WTC11 (cell line): ENCODE measurements at regions not wholly inside any gene's neighbourhood (a gene's known extent, or its start where the extent isn't known, plus 50 kb on each side); places are given as distances from the start of the nearest gene placed in this dataset.

Source experiments
- ATAC-seq: fragments of 200-7000 bp; cut with Tn5 transposase; 2 replicates; pipeline ENCODE4 v1.10.0; 2021; ENCODE audit warnings: mild to moderate bottlenecking, moderate library complexity
- CTCF ChIA-PET: fragments of 300-600 bp; sonication (Branson Sonifier 250); formaldehyde crosslinking; loops from one replicate; lab custom pipeline; 2021; ENCODE audit warnings: antibody characterized with exemption; lab: Charles Lee
- POLR2A ChIA-PET: fragments of 350-600 bp; sonication (Branson Sonifier 250); formaldehyde crosslinking; loops from one replicate; lab custom pipeline; 2021; ENCODE audit warnings: antibody characterized with exemption; lab: Charles Lee
- DNase-seq: peaks from one replicate; pipeline ENCODE4 v3.0.0; 2021; ENCODE audit warnings: low spot score
- H3K27ac Mint-ChIP-seq: 2 replicates; pipeline ENCODE4 v1.8.0; 2021; ENCODE audit warnings: mixed read lengths
- H3K27me3 Mint-ChIP-seq: 2 replicates; pipeline ENCODE4 v1.8.0; 2021; ENCODE audit warnings: low read depth, mild to moderate bottlenecking, moderate library complexity, mixed read lengths
- H3K36me3 Mint-ChIP-seq: 2 replicates; pipeline ENCODE4 v1.8.0; 2021; ENCODE audit warnings: mixed read lengths
- H3K4me1 Mint-ChIP-seq: 2 replicates; pipeline ENCODE4 v1.8.0; 2022; ENCODE audit warnings: mixed read lengths
- H3K4me3 Mint-ChIP-seq: 2 replicates; pipeline ENCODE4 v1.8.0; 2021; ENCODE audit warnings: mild to moderate bottlenecking, moderate library complexity, mixed read lengths
- H3K9me3 Mint-ChIP-seq: 2 replicates; pipeline ENCODE4 v1.8.0; 2021; ENCODE audit warnings: mixed read lengths
- CBFB ChIP-seq: sonication (generic); formaldehyde crosslinking; IDR thresholded peaks from 2 replicates; pipeline ENCODE4 v1.8.1; 2022; ENCODE audit warnings: mild to moderate bottlenecking, low read depth, missing genetic modification reagents
- CREB1 ChIP-seq: sonication (generic); formaldehyde crosslinking; IDR thresholded peaks from 2 replicates; pipeline ENCODE4 v1.8.0; 2023; ENCODE audit warnings: mild to moderate bottlenecking, missing genetic modification reagents
- GABPB1 ChIP-seq: sonication (generic); formaldehyde crosslinking; IDR thresholded peaks from 2 replicates; pipeline ENCODE4 v1.8.1; 2023; ENCODE audit warnings: mild to moderate bottlenecking, missing genetic modification reagents
- GRHL2 ChIP-seq: fragments of 250-450 bp; sonication (Bioruptor Pico); IDR thresholded peaks from 2 replicates; pipeline ENCODE4 v1.8.0; 2022; ENCODE audit warnings: mild to moderate bottlenecking, moderate library complexity; ENCODE audit not compliant: insufficient replicate concordance, severe bottlenecking
- MXD4 ChIP-seq: fragments of 250-450 bp; sonication (Bioruptor Pico); IDR thresholded peaks from 2 replicates; pipeline ENCODE4 v1.8.0; 2021; ENCODE audit warnings: mild to moderate bottlenecking, moderate library complexity, borderline replicate concordance
- PRRX2 ChIP-seq: fragments of 250-450 bp; sonication (Bioruptor Pico); IDR thresholded peaks from 2 replicates; pipeline ENCODE4 v1.8.0; 2021; ENCODE audit warnings: mild to moderate bottlenecking
- RELA ChIP-seq: sonication (generic); formaldehyde crosslinking; IDR thresholded peaks from 2 replicates; pipeline ENCODE4 v1.8.1; 2022; ENCODE audit warnings: missing genetic modification reagents, mild to moderate bottlenecking, borderline replicate concordance
- SP1 ChIP-seq: sonication (generic); formaldehyde crosslinking; conservative IDR thresholded peaks from 2 replicates; pipeline ENCODE4 v1.8.1; 2022; ENCODE audit warnings: missing genetic modification reagents
- TEAD1 ChIP-seq: sonication (generic); formaldehyde crosslinking; IDR thresholded peaks from 2 replicates; pipeline ENCODE4 v1.8.0; 2022; ENCODE audit warnings: mild to moderate bottlenecking, missing genetic modification reagents
- TEAD4 ChIP-seq: sonication (generic); formaldehyde crosslinking; IDR thresholded peaks from 2 replicates; pipeline ENCODE4 v1.8.0; 2022; ENCODE audit warnings: mild to moderate bottlenecking, missing genetic modification reagents
- TF ChIP-seq, protein P1 (sequence below): sonication (generic); formaldehyde crosslinking; IDR thresholded peaks from 2 replicates; pipeline ENCODE4 v1.8.1; 2023; ENCODE audit warnings: mild to moderate bottlenecking, missing genetic modification reagents, borderline replicate concordance
- TF ChIP-seq, protein P2 (sequence below): sonication (generic); formaldehyde crosslinking; IDR thresholded peaks from 2 replicates; pipeline ENCODE4 v1.8.0; 2022; ENCODE audit warnings: mild to moderate bottlenecking, missing genetic modification reagents
- TF ChIP-seq, protein P3 (sequence below): fragments of 200-600 bp; IDR thresholded peaks from 2 replicates; pipeline ENCODE4 v1.8.0; 2022; ENCODE audit warnings: antibody characterized with exemption
- TF ChIP-seq, protein P4 (sequence below): sonication (generic); formaldehyde crosslinking; IDR thresholded peaks from 2 replicates; pipeline ENCODE4 v1.8.0; 2022; ENCODE audit warnings: mild to moderate bottlenecking, missing genetic modification reagents
- TF ChIP-seq, protein P5 (sequence below): sonication (generic); formaldehyde crosslinking; conservative IDR thresholded peaks from 2 replicates; pipeline ENCODE4 v1.8.1; 2023; ENCODE audit warnings: mild to moderate bottlenecking, low read depth, missing genetic modification reagents, moderate library complexity
- TF ChIP-seq, protein P6 (sequence below): sonication (generic); formaldehyde crosslinking; IDR thresholded peaks from 2 replicates; pipeline ENCODE4 v1.8.1; 2022; ENCODE audit warnings: mild to moderate bottlenecking, moderate library complexity, missing genetic modification reagents
- TF ChIP-seq, protein P7 (sequence below): sonication (generic); formaldehyde crosslinking; conservative IDR thresholded peaks from 2 replicates; pipeline ENCODE4 v1.8.1; 2022; ENCODE audit warnings: mild to moderate bottlenecking, missing genetic modification reagents
- TF ChIP-seq, protein P8 (sequence below): sonication (generic); formaldehyde crosslinking; IDR thresholded peaks from 2 replicates; pipeline ENCODE4 v1.8.1; 2022; ENCODE audit warnings: low read depth, missing genetic modification reagents, borderline replicate concordance

DNA sequence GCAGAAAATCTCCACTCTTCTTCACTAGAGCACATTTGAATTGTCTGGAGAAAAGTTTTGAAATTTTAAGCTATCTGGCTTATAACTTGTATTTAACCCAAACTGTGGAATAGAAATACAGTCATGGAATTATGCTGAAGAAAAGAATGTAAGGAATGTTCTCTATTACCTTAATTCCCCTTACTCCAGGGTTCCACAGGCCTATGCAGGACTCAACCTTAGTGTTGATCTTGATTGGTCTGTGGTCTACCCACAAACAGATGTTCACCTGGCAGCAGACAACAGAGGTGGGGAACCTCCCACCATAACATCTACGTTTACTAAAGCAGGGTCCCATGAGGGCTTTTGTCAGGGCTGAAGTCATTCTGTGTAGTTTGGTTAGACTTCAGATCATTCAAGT, 189.3 kb upstream of the GPRIN3 start (continued):
- TF ChIP-seq, protein P1, sequence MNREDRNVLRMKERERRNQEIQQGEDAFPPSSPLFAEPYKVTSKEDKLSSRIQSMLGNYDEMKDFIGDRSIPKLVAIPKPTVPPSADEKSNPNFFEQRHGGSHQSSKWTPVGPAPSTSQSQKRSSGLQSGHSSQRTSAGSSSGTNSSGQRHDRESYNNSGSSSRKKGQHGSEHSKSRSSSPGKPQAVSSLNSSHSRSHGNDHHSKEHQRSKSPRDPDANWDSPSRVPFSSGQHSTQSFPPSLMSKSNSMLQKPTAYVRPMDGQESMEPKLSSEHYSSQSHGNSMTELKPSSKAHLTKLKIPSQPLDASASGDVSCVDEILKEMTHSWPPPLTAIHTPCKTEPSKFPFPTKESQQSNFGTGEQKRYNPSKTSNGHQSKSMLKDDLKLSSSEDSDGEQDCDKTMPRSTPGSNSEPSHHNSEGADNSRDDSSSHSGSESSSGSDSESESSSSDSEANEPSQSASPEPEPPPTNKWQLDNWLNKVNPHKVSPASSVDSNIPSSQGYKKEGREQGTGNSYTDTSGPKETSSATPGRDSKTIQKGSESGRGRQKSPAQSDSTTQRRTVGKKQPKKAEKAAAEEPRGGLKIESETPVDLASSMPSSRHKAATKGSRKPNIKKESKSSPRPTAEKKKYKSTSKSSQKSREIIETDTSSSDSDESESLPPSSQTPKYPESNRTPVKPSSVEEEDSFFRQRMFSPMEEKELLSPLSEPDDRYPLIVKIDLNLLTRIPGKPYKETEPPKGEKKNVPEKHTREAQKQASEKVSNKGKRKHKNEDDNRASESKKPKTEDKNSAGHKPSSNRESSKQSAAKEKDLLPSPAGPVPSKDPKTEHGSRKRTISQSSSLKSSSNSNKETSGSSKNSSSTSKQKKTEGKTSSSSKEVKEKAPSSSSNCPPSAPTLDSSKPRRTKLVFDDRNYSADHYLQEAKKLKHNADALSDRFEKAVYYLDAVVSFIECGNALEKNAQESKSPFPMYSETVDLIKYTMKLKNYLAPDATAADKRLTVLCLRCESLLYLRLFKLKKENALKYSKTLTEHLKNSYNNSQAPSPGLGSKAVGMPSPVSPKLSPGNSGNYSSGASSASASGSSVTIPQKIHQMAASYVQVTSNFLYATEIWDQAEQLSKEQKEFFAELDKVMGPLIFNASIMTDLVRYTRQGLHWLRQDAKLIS = no peak
- TF ChIP-seq PRRX2 (CRISPR knock-in tag) (no peak), GRHL2 (CRISPR knock-in tag) (no peak)
- TF ChIP-seq, protein P2, sequence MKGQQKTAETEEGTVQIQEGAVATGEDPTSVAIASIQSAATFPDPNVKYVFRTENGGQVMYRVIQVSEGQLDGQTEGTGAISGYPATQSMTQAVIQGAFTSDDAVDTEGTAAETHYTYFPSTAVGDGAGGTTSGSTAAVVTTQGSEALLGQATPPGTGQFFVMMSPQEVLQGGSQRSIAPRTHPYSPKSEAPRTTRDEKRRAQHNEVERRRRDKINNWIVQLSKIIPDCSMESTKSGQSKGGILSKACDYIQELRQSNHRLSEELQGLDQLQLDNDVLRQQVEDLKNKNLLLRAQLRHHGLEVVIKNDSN = no peak
- TF ChIP-seq, all 79 proteins: peak for 0

DNA sequence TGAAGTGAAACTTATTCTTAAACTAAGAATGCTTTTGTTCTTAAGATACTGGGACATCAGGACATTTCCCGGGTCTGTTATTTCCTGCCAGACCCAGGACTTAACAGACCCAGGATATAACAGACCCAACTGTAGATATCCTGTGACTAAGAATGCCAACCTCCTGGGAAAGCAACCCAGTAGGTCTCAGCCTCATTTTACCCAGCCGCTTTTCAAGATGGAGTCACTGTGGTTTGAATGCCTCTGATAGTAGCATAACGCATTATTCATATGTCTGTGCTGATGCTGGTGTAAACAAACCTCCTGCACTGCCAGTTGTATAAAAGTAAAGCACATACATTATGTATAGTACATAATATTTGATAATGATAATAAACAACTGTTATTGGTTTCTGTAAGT, 185.8 kb upstream of the GPRIN3 start:
- peaks cover 4% of the 10 kb centered on the region for H3K36me3 Mint-ChIP-seq
- H3K9me3 Mint-ChIP-seq = peaks cover 16% of the 10 kb centered on the region
- peaks cover 2% of the 10 kb centered on the region; the same call in 1 of the 2 replicates for H3K27me3 Mint-ChIP-seq
- no peak overlapping the region for H3K27ac Mint-ChIP-seq
- H3K4me3 Mint-ChIP-seq = no peak overlapping the region
- ATAC-seq = no peak
- no peak for DNase-seq
- CTCF ChIA-PET = interaction anchor here (2.0 kb wide), 1 partner anchor 11 kb away, joined by 6 read pairs; no protein-coding TSS in a partner anchor
- H3K4me1 Mint-ChIP-seq = peaks cover 33% of the 10 kb centered on the region
- POLR2A ChIA-PET = no interaction called here
- no peak for TF ChIP-seq SP1
- TF ChIP-seq CREB1 (CRISPR knock-in tag) = no peak
- TF ChIP-seq, protein P3, sequence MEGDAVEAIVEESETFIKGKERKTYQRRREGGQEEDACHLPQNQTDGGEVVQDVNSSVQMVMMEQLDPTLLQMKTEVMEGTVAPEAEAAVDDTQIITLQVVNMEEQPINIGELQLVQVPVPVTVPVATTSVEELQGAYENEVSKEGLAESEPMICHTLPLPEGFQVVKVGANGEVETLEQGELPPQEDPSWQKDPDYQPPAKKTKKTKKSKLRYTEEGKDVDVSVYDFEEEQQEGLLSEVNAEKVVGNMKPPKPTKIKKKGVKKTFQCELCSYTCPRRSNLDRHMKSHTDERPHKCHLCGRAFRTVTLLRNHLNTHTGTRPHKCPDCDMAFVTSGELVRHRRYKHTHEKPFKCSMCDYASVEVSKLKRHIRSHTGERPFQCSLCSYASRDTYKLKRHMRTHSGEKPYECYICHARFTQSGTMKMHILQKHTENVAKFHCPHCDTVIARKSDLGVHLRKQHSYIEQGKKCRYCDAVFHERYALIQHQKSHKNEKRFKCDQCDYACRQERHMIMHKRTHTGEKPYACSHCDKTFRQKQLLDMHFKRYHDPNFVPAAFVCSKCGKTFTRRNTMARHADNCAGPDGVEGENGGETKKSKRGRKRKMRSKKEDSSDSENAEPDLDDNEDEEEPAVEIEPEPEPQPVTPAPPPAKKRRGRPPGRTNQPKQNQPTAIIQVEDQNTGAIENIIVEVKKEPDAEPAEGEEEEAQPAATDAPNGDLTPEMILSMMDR = no peak
- TF ChIP-seq, protein P4, sequence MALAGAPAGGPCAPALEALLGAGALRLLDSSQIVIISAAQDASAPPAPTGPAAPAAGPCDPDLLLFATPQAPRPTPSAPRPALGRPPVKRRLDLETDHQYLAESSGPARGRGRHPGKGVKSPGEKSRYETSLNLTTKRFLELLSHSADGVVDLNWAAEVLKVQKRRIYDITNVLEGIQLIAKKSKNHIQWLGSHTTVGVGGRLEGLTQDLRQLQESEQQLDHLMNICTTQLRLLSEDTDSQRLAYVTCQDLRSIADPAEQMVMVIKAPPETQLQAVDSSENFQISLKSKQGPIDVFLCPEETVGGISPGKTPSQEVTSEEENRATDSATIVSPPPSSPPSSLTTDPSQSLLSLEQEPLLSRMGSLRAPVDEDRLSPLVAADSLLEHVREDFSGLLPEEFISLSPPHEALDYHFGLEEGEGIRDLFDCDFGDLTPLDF (CRISPR knock-in tag) = no peak
- TF ChIP-seq, protein P1 = no peak
- TF ChIP-seq MXD4 = no peak
- TF ChIP-seq, protein P5, sequence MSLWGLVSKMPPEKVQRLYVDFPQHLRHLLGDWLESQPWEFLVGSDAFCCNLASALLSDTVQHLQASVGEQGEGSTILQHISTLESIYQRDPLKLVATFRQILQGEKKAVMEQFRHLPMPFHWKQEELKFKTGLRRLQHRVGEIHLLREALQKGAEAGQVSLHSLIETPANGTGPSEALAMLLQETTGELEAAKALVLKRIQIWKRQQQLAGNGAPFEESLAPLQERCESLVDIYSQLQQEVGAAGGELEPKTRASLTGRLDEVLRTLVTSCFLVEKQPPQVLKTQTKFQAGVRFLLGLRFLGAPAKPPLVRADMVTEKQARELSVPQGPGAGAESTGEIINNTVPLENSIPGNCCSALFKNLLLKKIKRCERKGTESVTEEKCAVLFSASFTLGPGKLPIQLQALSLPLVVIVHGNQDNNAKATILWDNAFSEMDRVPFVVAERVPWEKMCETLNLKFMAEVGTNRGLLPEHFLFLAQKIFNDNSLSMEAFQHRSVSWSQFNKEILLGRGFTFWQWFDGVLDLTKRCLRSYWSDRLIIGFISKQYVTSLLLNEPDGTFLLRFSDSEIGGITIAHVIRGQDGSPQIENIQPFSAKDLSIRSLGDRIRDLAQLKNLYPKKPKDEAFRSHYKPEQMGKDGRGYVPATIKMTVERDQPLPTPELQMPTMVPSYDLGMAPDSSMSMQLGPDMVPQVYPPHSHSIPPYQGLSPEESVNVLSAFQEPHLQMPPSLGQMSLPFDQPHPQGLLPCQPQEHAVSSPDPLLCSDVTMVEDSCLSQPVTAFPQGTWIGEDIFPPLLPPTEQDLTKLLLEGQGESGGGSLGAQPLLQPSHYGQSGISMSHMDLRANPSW = no peak
- TF ChIP-seq, protein P6, sequence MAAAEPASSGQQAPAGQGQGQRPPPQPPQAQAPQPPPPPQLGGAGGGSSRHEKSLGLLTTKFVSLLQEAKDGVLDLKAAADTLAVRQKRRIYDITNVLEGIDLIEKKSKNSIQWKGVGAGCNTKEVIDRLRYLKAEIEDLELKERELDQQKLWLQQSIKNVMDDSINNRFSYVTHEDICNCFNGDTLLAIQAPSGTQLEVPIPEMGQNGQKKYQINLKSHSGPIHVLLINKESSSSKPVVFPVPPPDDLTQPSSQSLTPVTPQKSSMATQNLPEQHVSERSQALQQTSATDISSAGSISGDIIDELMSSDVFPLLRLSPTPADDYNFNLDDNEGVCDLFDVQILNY (CRISPR knock-in tag) = no peak
- TF ChIP-seq TEAD1 (CRISPR knock-in tag) = no peak
- TF ChIP-seq, protein P7, sequence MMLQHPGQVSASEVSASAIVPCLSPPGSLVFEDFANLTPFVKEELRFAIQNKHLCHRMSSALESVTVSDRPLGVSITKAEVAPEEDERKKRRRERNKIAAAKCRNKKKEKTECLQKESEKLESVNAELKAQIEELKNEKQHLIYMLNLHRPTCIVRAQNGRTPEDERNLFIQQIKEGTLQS = no peak
- no peak for TF ChIP-seq CBFB (CRISPR knock-in tag)
- TF ChIP-seq TEAD4 (CRISPR knock-in tag) = no peak
- no peak for TF ChIP-seq GRHL2 (CRISPR knock-in tag)
- TF ChIP-seq RELA (CRISPR knock-in tag) = no peak
- TF ChIP-seq GABPB1 (CRISPR knock-in tag) = no peak
- TF ChIP-seq, protein P8, sequence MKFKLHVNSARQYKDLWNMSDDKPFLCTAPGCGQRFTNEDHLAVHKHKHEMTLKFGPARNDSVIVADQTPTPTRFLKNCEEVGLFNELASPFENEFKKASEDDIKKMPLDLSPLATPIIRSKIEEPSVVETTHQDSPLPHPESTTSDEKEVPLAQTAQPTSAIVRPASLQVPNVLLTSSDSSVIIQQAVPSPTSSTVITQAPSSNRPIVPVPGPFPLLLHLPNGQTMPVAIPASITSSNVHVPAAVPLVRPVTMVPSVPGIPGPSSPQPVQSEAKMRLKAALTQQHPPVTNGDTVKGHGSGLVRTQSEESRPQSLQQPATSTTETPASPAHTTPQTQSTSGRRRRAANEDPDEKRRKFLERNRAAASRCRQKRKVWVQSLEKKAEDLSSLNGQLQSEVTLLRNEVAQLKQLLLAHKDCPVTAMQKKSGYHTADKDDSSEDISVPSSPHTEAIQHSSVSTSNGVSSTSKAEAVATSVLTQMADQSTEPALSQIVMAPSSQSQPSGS (CRISPR knock-in tag) = no peak
